ENCODE measurements at regions not wholly inside any gene's neighbourhood (a gene's known extent, or its start where the extent isn't known, plus 50 kb on each side); places are given as distances from the start of the nearest gene placed in this dataset.

GRCh38 chr4:119937746-119938145, 128.9 kb downstream of the MAD2L1 start:
- no peak overlapping the region for H3K27ac ChIP-seq
- no peak for DNase-seq (ENCODE audit: low read depth, low spot score)

DNA sequence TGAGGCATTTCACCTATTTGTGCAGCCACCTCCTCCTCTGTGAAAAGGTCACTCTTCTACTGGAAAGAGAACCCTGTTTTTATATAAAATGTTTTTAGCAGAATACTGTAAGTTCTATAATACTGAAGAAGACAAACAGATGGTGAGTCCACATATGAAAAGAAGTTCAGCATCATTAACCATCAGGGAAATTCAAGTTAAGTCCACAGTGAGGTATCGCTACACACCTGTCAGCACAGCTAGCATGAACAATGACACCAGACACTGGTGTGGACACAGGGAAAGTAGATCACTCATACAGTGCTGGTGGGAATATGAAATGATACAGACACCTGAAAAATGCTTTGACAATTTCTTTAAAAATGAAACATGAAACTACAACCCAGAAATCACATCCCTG, 133.0 kb downstream of the MAD2L1 start:
- no peak for DNase-seq (ENCODE audit: low read depth, low spot score)
- no peak overlapping the region for H3K27ac ChIP-seq

GRCh38 chr4:119932277-119932676, 134.4 kb downstream of the MAD2L1 start:
- no peak overlapping the region for H3K27ac ChIP-seq
- no peak for DNase-seq (ENCODE audit: low read depth, low spot score)

GRCh38 chr4:119930546-119930945, 136.1 kb downstream of the MAD2L1 start:
- no peak for DNase-seq (ENCODE audit: low read depth, low spot score)
- H3K27ac ChIP-seq = no peak overlapping the region

GRCh38 chr4:119921830-119922229, 144.8 kb downstream of the MAD2L1 start:
- DNase-seq (ENCODE audit: low read depth, low spot score) = no peak
- H3K27ac ChIP-seq = no peak overlapping the region

- H3K27ac ChIP-seq = no peak overlapping the region
Measured at GRCh38 chr4:119906277-119906676, 160.4 kb downstream of the MAD2L1 start.

DNA sequence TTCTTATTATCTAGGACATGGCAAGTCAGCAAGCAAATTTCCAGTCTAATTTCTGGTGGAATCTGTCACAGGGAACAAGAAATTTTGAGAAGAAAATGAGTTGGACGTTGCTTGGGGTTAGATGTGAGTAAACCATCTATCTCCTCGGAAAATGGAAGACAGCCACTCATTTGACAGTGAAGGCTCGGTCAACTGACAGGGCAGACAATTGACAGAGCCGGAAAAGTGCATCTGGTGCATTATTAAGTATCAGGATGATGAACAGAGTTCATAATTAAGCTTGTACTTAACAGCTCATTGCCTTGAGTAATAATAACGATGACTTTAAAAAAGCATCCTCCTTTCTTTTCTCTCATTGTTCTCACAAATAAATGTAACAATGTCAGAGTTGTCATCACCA, 168.4 kb downstream of the MAD2L1 start:
- no peak for DNase-seq (ENCODE audit: low read depth, low spot score)
- no peak overlapping the region for H3K27ac ChIP-seq

More at GRCh38 chr4:119906277-119906676, 160.4 kb downstream of the MAD2L1 start:
- DNase-seq (ENCODE audit: low read depth, low spot score) = no peak

DNA sequence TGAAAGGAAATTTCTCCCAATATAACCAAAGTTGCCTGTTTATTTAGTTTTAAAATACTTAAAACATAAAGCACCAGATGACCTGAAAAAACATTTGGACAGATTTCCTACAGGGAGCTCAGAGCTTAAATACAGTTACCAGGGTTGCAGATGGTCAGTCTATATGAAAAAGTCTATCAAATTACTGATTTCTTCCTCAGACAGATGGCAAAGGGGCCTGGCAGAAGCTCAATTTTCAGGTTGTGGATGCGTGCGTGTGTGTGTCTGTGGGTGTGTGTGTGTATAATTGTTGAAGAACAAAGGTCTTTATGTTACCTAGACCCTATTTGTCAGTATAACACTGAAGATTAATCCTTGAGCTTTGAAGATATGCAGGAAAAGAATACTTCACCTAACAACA, 169.4 kb downstream of the MAD2L1 start:
- no peak overlapping the region for H3K27ac ChIP-seq
- DNase-seq (ENCODE audit: low read depth, low spot score) = no peak

- H3K27ac ChIP-seq = no peak overlapping the region
- no peak for DNase-seq (ENCODE audit: low read depth, low spot score)
Measured at GRCh38 chr4:119894650-119895208, 171.9 kb downstream of the MAD2L1 start.

GRCh38 chr4:119873794-119874325, 192.8 kb downstream of the MAD2L1 start:
- DNase-seq (ENCODE audit: low read depth, low spot score) = no peak
- no peak overlapping the region for H3K27ac ChIP-seq

GRCh38 chr4:119873132-119873531, 193.5 kb downstream of the MAD2L1 start:
- no peak for DNase-seq (ENCODE audit: low read depth, low spot score)
- H3K27ac ChIP-seq = no peak overlapping the region

DNA sequence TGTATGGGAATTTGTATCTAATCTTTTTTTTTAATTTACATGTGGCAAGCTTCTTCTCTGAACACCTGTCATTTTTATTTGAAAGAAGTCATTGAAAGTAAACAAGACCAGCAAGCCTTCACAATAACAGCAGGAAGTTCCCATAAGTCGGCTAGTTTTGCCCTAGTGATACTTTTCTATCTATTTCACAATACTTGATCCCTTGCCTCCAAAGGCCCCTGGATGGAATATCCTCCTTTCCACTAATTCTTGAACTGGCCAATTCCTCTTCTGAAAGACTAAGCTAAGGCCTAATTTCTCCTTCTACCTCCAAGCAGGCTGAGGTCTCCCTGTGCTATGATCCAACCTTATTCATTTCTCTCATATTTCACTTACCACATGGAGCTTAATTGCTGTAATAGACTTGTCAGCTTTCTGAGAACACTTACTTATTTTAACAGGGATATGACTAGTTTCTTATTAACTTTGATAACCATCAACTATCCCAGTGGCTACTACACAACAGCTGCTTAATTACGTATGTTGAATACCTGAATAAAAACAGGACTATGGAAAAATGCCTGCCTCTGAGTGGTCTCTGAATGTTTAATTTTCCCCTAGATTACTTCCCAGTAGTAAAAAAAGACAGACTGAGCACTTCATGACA, 194.2 kb downstream of the MAD2L1 start:
- no peak for DNase-seq (ENCODE audit: low read depth, low spot score)
- no peak overlapping the region for H3K27ac ChIP-seq

GRCh38 chr4:119870856-119871255, 195.8 kb downstream of the MAD2L1 start:
- DNase-seq (ENCODE audit: low read depth, low spot score) = no peak
- no peak overlapping the region for H3K27ac ChIP-seq

- no peak overlapping the region for H3K27ac ChIP-seq
- no peak for DNase-seq (ENCODE audit: low read depth, low spot score)
Measured at GRCh38 chr4:119865789-119866188, 200.9 kb downstream of the MAD2L1 start.

DNA sequence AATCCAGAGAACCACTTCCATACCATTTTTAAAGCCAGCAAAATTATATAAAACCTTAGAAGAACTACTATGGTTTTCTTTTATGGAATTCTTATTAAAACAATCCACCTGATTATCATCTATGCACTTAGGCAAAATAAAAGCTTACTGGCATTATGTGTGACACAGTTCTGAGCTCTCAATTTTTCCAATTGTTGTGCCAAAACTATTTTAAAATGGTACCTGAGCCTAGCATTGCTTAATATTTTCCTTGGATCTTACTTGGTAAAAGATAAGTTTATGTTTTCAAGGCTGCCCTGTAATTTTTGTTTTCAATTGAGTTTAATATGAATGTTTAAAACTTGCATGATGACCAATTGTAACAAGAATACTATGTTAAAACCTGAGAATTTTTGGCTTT, 201.3 kb downstream of the MAD2L1 start:
- no peak for DNase-seq (ENCODE audit: low read depth, low spot score)
- H3K27ac ChIP-seq = no peak overlapping the region

DNA sequence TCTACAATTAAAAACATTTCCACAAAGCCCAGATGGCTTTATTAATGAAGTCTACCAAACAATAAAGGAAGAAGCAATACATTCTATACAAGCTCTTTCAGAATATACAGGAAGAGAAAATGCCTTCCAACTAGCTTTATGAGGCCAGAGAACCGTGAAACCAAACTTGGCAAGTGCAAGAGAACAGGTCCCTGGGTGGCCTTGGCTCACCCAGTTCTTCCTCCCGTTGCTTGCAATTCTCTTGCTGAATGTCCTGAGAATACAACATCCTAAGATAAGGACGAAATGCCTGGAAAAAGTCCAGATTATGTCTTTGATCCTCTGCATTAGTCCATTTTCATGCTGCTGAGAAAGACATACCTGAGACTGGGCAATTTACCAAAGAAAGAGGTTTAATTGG, 204.9 kb downstream of the MAD2L1 start:
- no peak for DNase-seq (ENCODE audit: low read depth, low spot score)
- no peak overlapping the region for H3K27ac ChIP-seq

DNA sequence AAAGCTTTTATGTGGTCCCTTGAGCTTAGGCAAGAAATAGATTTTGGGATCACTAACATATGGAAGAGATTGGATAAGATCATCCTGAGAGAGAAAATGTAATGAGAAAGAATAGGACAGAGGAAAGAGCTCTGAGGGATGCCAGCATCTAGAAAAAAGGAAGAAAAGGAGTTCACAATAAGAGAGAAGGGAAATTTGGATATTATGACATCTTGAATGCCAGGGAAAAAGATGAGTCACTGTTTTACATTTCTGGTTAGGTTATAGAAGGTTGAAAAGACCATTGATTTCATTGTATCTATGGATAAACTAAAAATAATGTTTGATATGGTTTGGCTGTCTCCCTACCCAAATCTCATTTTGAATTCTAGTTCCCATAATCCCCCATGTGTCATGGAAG, 208.5 kb downstream of the MAD2L1 start:
- no peak for DNase-seq (ENCODE audit: low read depth, low spot score)

GRCh38 chr4:119854364-119854763, 212.3 kb downstream of the MAD2L1 start:
- no peak overlapping the region for H3K27ac ChIP-seq
- DNase-seq (ENCODE audit: low read depth, low spot score) = no peak

More for the DNA sequence above, 208.5 kb downstream of the MAD2L1 start:
- no peak overlapping the region for H3K27ac ChIP-seq

DNA sequence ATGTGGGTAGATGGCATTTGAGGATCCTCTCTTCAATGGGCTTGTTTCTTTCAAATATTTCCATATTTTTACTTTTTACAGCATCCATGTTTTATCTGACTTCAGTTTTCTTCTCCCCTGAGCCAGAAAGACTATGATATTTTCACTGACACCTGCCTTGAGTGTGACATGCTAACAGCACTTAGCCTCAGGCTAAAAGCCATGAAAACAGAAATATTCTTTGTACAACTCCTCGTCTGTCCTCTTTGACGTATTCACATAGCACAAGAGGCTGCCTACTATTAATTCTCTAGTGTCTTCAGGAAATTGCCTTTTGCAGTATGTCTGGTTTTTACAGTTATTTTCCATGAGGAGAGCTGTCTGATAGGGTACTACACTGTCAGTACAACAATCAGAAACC, 215.0 kb downstream of the MAD2L1 start:
- H3K27ac ChIP-seq = no peak overlapping the region
- no peak for DNase-seq (ENCODE audit: low read depth, low spot score)

- DNase-seq (ENCODE audit: low read depth, low spot score) = no peak
- H3K27ac ChIP-seq = no peak overlapping the region
Measured at GRCh38 chr4:119841361-119841760, 212.8 kb upstream of the PDE5A start.

- no peak for DNase-seq (ENCODE audit: low read depth, low spot score)
- no peak overlapping the region for H3K27ac ChIP-seq
Measured at GRCh38 chr4:119835613-119835910, 207.0 kb upstream of the PDE5A start.

DNA sequence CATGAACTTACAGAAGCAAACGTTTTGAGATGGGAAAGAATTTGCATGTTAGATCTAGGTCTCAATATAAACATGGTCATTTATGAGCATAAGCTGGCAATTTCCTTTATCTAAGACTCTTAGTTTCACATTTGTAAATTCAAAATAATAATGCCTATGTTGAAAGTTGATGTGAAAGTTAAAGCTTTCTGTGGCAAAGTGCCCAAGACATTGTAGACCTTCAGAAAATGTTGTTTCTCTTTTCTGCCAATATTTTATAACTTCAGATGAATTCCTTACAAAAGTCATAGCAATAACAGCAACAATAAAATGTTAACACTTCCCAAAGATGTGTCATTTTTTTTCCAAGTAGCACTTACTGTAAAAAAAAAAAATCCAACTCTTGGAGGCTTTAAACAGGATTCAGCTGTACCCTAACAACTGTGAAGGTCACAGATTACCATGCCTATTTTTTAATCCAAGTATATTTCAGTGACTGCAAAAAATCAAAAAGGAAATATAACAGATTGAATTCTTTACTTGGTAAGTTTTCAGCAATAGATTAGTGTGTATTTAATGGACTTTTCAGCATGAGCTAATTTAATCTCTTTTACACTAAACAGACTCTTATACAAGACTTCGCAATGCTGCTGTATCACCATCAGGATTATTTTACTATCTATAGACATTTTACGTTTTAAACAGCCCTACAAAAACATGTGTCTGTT, 206.5 kb upstream of the PDE5A start:
- H3K27ac ChIP-seq = no peak overlapping the region
- DNase-seq (ENCODE audit: low read depth, low spot score) = no peak
